Stimulated activated CD8-positive, alpha-beta memory T cell treated with anti-CD3 and anti-CD28 coated beads, Interleukin-4, amount 100 ng/mL, for 4 hours (primary cell): ENCODE measurements at regions not wholly inside any gene's neighbourhood (a gene's known extent, or its start where the extent isn't known, plus 50 kb on each side); places are given as distances from the start of the nearest gene placed in this dataset.
"Not testable (repeated sequence)": the region's sequence is repeated elsewhere in the genome, so short reads cannot be mapped to it uniquely, and the experiment has no call there.

ENCODE experiments used
- DNase-seq, 2 donors: peaks; one replicate each; pipeline ENCODE4 v3.0.0-alpha.2; 2020; ENCODE audit warnings: low read depth in 2 of 2, low spot score in 1 of 2

DNA sequence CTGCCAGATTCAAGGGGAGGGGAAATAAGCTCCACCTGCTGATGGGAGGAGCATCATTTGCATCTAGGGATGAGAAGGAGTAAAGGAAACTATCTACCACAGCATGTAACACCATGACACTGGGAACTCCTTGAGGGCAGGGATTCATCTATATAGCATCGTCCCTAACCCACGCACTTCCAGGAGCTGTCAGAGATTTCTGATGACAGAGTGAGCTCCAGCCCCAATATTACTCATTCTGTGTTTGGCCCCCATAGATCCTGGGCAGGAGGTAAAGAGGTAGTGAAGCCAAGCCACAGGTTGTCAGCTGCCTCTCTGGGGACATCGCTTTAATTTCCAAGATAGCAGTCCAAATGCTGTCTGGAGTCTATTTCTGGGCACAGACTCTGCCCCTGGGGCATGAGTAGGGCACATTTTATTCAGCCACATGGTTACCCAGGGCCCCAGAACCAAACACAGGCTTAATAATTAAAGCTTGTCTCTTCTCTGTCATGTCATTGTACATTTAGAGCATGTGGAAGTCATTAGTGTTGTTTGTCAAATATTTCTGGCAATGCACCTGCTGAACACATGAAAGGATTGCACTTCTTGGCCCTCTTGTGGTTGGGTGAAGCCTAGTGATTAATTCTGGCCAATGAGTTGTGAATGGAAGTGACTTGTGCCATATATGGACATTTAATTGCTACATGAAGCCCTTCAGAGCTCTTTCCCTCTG, 105.9 kb upstream of the POU3F1 start:
- no peak for DNase-seq

DNA sequence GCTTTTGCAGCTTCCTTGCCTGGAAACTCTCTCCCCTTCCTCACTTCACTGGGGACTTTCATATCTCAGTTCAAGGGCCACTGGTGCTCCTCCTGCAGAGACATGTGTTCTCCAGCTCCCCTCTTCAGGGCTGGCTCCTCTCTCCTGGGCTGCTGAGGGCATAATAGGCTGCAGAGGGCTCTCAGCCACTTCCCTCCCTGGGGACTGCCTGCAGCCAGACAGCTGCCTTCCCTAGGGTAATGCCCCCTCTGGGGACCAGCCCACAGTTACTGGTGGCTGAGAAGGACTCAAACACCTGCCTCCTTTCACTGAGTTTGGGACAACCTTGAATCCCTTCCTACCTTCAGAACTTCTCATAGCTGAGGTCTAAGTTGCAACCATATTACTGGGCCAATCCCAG, 104.8 kb upstream of the POU3F1 start:
- DNase-seq: no peak

DNA sequence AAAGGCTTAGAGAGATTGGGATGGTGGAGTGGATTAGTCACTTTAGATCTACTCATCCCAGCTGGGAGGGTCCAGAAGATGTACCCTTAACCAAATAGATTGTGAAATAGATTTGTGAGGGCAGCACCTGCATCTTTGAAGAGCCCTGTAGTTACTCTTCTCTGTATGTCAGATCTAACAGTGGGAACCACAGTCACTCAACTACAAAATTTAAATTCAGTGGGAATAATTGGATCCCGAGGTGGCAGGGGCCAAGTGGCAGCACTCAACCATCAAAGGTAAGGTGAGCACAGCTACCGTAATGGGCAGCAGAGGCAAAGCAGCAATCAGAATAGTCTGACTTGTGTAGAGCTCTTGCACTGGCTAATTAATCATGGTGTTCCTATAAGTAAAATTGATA, 99.5 kb upstream of the POU3F1 start:
- DNase-seq: not testable (repeated sequence)

DNA sequence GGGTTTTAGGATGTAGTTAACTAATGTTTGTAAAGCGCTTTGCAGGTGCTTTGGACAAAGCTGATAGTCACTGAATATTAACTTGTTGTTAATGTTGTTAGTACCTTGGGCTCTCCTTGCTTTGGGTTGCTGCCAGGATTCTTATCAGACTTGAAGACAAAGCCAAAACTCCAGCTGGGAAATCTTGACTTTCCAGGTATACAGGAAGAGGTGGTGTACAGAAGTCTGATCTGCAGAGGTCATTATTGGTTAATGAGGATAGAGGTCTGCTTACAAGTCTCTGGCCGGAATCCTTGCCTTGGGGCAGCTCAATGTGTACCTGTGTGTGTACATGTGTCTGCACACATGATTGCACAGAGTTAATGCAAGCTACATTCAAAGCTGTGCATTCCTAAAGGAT, 96.0 kb upstream of the POU3F1 start:
- DNase-seq: no peak

DNA sequence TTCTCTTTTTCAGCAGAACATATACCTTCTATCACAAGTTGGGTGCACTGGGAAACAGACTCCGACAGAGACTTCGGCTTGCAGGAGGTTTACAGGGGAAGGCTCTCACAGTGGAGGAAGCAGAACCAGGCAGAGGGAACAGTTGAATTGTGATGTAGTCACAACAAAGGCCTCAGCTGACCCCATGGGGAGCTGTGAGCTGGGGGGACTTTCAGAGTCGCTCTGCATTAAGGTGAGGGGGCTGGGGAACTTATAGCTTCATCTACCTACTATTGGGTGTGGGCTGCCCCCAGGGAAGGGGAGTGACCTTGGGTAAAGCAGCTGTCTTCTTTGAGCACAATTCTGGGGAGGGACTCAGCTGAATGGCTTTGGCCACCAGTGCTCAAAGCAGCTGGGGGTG, 94.9 kb upstream of the POU3F1 start:
- DNase-seq: no peak

DNA sequence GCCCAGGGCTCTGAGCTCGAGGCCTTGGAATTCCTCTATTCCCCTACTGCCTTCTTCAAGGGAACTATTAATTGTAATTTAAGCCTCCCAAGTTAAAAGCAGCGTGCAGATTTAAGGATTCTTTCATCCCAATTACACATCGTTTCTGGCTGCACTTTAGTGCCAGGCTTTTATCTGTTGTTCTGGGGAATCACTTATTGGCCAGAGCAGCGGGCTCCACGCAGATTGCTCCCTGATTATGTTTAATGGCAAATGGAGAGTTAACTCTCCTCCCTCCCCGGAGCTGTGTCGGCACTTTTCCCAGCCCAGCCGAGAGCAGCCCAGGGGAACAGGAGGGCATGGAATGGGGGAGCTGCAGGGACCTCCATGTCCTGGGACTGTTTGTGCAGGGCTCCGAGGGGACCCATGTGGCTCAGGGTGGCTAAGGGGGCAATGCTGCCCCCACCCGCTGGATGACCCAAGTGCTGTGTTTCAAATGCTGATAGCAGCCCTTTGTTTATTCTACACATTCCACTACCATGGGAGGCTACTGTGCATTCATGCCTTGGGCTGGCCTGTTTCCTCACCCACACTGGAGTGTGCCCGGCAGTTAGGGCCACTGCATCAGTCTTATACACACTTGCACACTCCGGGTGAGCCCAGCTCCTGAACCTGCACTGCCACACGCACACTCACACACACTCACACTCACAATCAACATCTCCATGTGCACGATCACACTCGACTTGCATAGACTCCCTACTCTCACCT, 93.3 kb upstream of the POU3F1 start:
- DNase-seq: no peak

DNA sequence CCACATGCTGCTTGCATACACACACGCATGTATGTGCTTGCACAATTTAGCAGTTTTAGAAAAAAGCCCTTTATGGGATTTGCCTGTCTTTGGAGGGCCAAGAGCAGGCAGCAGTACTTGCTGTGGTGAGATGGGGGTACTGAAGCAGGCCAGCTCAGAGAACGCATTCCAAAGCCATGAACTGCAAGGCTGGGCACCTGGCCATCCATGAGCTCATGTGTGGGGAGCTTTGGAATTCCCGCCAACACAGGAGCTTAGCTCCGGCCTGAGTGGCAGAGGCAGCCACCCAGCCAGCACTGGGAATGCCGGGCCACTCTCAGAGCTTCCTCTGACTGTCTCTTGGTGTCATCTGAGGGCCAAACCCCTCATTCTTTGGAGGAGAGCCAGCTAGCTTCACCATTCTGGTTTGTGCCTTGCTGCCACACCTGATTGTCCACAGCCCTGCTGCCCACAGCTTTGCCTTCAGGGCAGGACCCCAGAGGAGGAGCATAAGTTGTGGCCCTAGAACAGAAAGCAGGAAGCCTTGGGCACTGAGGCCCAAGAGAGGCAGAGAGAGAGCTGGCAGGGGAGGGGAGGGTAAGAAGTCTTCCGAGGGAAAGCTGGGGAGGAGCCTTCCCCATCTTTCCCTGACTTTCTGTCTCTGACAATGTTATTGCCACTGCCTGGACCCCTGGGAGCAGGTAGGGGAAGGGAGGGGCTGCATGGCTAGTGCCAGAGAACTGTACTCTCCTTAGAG, 92.1 kb upstream of the POU3F1 start:
- DNase-seq: no peak

DNA sequence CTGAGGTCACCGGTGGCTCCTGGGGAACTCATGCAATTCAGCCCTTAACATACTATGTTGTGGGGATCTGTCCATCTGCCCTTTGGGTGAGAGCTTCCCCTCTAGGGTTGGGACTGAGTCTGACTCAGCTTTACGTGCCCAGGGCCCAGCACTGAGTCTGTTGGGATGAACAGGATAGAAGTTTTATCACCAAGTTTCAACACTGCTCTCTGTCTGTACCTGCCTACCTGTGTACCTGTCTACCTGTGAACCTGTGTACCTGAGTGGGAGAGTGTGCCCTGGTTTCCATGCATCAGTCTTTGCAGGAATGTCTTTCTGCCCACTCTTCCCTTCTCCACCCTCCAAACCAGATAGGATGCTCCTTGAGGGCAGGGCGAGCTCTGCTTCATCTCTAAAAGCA, 90.6 kb upstream of the POU3F1 start:
- no peak for DNase-seq

DNA sequence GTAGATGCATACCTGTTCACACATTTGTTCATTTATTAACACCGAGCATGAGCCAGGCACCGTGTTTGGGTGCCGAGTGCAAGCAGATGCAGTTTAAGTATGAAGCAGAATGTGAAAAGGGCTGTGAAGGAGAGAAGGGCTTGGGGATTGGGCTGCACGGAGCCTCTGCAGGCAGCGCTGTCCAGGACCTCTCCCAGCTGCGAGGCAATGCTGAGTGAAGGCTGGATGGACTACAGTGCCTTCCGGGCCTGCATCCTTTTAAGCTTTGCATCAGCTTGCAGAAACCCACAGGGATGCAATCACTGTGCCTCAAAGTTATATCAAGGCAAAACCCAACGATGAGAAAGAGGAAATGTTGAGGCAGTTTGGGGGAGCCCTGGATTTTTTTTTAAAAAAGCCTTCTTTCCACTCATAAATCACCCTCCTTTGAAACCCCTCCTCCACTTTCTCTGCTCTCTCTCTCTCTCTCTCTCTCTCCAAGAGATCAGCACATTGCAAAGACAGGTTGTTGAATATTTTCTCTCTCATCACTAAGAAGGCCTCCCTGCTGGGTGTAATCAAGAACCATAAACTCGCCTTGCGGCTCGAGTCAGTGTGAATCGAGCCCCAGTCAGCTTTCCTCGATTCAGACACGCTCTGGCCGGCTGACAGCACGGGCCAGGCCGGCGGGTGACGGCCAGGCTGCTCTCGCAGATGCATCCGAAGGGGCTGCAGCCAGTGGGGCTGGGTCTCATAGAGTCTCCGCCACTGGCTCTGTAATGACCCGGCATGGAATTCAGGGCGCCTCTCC, 89.2 kb upstream of the POU3F1 start:
- DNase-seq: no peak

DNA sequence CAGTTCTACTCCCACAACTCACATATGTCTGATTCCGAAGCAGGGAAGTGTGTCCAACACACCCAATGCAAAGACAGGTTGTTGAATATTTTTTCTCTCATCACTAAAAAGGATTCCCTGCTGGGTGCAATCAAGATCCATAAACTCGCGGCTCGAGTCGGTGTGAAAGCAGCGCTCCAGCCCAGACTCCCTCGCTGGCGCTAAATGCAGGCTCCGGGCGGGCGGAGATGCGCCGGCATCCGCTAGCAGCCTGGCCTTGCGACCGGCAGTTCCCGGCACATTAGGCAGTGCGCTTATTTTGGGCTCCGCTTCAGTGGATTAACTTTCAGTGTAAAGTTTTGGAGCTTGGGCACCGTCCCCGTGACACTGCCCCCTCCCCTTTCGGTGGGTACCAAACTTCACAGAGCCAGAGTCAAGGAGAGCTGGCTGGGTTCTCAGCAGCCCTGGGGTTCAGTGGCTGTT, 87.7 kb upstream of the POU3F1 start:
- DNase-seq: no peak

DNA sequence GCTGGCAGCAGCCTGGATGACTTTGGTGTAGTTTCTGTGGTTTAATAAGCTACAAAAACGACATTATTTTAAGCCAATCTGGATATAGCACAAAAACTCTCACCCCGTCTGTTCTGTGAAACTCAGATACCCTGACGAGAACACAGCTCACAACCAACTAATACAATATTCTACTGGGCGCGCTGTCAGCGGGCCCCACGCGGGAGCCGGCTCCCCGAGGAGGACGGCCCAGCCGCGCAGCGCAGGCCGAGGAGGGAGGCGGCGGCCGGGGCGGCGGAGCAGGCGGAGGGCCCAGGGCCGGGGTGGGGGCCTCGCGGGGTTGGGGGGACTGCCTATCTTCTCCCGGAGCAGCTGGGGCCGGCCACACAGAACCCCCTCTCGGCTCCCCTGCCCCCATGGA, 87.2 kb upstream of the POU3F1 start:
- DNase-seq: no peak

DNA sequence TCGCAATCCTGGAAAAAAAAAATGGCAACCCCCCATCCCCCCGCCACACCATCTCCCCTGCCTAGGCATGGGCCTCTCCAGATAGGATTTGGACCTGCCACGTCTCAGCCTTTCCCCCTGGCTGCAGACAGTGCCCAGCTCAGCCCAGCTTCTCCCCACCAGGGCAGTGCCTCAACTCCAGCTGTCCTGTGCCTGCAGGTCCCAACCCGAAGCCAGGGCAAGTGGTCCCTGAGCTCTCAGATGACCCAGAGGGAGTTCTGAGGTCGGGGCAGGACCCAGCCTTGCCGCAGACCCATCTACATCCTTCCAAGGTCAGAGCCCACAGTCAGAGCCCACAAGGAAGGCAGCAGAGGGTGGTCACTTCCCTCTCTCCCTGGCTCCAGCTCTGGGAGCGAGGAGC, 86.7 kb upstream of the POU3F1 start:
- DNase-seq: no peak

DNA sequence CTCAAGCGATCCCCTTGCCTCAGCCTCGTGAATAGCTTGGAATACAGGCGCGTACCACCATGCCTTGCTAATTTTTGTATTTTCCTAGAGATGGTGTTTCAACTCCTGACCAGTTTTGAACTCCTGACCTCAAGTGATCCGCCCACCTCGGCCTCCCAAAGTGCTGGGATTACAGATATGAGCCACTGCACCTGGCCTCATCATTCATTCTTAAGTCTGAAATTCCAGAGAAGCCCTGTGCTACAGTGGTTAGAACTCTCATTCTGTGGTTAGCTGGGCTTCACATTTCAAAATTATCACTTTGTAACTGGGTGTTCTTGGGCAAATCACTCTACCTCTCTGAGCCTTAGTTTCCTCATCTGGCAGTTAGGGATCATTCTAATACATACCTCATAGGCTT, 86.1 kb upstream of the POU3F1 start:
- no peak for DNase-seq

DNA sequence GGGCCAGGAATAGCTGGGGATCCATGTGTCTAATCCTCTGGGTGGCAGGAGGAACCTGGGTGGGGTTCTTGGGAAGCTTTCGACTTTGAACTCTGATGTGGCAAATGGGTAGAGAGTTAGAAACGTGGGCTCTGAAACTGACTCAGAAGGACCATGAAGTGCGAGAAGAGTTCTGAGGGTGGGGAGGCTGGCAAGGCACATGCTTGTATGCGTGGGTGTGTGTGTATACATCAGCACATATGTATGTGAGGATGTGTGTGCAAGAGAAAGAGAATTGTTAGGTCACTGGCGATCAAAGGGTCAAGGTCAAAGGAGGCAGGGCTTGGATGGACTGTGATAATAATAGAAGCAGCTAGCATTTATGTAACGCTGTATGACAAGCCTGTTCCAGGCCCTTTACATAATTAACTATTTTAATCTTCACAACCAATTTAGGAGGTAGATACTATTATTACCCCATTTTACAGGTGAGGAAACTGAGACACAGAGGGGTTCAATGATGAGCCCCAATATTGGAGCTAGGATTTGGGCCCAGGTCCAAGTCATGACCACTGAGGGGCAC, 84.5 kb upstream of the POU3F1 start:
- no peak for DNase-seq

DNA sequence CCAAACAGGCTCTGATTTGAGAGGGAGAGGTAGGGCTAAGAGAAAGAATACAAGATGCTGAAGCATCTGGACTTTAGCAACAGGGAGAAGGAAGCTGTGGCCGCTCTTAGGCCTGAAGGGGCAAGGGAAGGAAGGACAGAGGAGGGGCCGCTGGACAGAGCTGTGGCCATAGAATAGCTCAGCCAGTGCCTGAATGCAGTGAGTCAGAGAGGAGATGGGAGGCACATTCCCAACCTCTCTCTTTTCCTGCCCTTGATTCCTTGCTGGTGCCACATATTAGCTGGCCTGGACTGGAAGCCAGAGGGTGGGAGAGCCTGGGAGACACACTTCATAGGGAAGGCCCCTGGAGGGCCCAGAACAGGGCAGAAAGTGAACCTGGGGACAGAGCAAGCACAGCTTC, 83.4 kb upstream of the POU3F1 start:
- DNase-seq: no peak

DNA sequence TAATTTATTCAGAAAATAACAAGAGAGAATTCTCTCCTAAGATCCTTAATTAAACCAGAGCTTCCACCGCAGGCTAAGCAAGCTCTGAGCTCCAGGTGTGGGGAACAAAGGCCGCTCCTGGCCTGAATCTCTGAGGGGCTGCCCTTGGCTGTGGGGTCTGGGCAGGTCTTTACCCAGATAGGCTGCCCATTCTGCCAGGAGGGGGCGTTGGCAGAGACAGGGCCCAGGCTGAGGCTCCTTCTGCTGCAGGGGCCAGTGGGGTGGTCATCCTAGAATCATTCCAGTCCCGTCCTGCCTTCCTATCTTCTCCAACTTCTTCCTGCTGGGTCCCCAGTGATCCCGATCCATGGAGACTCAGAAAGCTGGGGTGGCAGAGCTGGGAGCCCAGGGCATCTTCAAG, 82.9 kb upstream of the POU3F1 start:
- no peak for DNase-seq

DNA sequence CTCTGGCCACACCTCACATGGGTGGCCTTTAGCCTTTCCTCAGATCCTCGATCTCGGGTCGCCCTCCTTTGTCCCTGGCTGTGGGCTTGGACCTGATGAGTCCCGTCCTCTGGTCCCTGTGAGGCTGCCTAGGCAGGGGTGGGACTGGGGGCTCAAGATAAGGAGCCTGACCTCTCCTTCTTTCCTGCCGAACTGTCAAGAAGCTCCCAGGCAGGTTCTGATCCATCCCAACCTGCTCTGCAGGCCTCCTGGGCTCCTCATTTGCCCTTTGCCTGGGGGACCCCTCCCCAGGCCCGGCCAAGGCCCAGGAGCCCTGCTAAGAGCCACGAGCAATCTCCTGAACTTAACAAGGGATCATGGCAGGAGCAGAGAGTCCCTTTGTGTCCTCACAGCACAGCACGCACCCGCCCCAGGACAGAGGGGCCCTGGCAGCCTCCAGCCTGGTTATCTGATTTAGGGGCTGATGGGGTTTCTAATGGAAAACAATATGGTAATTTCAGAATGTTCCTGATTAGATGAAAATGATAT, 82.4 kb upstream of the POU3F1 start:
- DNase-seq: no peak

DNA sequence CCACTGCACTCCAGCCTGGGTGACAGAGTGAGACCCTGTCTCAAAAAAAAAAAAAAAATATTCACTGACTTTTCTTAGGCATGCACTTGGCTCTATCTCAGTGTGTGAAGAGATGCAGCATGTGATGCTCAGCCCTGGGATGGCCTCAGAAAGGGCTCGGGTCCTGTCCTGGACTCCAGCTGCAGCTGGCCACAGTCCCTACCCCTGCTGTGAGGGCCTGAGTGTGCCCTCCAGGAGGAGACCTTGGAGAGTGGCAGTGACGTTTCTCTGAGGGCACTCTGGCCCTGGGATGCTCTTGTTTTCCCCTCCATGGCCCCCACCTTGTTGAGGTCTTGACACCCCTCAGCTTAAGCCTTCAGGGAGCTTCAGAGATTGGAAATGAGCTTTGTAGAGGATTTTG, 81.9 kb upstream of the POU3F1 start:
- no peak for DNase-seq

DNA sequence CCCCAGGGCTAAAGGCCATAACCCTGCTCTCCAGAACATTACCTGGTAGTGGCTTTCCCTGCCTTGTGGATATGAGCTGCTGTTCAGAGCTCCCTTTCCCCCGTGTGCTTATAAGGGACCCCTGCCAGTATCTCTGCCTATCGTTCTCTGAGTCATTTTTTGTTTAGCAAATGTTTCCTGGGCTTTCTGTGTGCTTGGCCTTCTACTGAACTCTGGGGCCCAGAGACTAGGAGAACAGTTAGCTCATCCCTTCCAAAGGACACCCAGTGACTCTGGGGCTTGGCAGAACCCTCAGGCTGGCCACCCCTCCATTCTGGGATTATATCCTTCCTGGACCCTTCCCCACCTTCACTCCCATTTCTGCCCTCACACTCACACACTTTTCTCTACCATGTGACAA, 80.8 kb upstream of the POU3F1 start:
- no peak for DNase-seq

DNA sequence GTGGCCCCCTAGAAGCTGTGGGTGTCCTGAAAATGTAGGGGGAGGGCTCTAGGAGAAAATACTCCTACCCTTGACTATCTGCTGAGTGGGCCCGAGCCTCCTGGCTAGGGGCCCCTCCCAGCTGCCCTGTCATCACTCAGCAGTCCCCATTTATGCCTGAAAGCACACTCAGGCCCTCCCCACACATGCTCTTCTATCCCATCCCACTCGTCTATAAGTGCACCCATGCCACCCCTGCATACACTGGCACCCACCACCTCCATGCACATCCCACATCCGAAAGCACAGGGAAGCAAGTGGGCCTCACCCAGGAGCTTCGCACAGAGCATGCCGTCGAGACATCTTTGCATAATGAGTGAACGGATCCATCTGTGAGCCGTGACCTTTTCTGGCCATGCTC, 80.4 kb upstream of the POU3F1 start:
- no peak for DNase-seq
